Bronchial epithelial cell (primary cell): ENCODE measurements at regions not wholly inside any gene's neighbourhood (a gene's known extent, or its start where the extent isn't known, plus 50 kb on each side); places are given as distances from the start of the nearest gene placed in this dataset.
"Not testable (repeated sequence)": the region's sequence is repeated elsewhere in the genome, so short reads cannot be mapped to it uniquely, and the experiment has no call there.

Experiments used
- DNase-seq: peaks from one replicate; pipeline ENCODE4 v3.0.0-alpha.2; 2010; ENCODE audit warnings: low read depth
- FAIRE-seq: peaks from 2 replicates; lab custom pipeline; 2011; peaks lifted over from hg19 to GRCh38; lab: Jason Lieb, UNC
- H3K27me3 ChIP-seq: 2 replicates; pipeline ENCODE4 v1.5.1; 2011; ENCODE audit warnings: low read length; ENCODE audit not compliant: control insufficient read depth, insufficient read depth
- H3K36me3 ChIP-seq: 2 replicates; pipeline ENCODE4 v1.5.1; 2011; ENCODE audit warnings: low read length; ENCODE audit not compliant: control insufficient read depth, insufficient read depth
- H3K4me3 ChIP-seq: 2 replicates; pipeline ENCODE4 v1.5.1; 2011; ENCODE audit warnings: mild to moderate bottlenecking, low read depth, low read length, control low read depth
- TF ChIP-seq, protein P1 (sequence below): IDR thresholded peaks from 2 replicates; pipeline ENCODE4 v1.5.1; 2011; ENCODE audit warnings: mild to moderate bottlenecking, moderate library complexity, low read length, control low read depth, inconsistent platforms; ENCODE audit not compliant: insufficient read depth, severe bottlenecking

GRCh38 chr6:79369026-79369425 is 134.5 kb upstream of the HMGN3 start:
- H3K27me3 ChIP-seq: no peaks in the 10 kb centered on the region
- no peaks in the 10 kb centered on the region for H3K36me3 ChIP-seq
- TF ChIP-seq, protein P1, sequence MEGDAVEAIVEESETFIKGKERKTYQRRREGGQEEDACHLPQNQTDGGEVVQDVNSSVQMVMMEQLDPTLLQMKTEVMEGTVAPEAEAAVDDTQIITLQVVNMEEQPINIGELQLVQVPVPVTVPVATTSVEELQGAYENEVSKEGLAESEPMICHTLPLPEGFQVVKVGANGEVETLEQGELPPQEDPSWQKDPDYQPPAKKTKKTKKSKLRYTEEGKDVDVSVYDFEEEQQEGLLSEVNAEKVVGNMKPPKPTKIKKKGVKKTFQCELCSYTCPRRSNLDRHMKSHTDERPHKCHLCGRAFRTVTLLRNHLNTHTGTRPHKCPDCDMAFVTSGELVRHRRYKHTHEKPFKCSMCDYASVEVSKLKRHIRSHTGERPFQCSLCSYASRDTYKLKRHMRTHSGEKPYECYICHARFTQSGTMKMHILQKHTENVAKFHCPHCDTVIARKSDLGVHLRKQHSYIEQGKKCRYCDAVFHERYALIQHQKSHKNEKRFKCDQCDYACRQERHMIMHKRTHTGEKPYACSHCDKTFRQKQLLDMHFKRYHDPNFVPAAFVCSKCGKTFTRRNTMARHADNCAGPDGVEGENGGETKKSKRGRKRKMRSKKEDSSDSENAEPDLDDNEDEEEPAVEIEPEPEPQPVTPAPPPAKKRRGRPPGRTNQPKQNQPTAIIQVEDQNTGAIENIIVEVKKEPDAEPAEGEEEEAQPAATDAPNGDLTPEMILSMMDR: no peak
- DNase-seq (no peak), FAIRE-seq (no peak)
- no peak overlapping the region for H3K4me3 ChIP-seq

- H3K36me3 ChIP-seq, H3K4me3 ChIP-seq, FAIRE-seq, H3K27me3 ChIP-seq, DNase-seq: not testable (repeated sequence)
Measured at GRCh38 chr6:79363441-79363840, 129.0 kb upstream of the HMGN3 start.

- FAIRE-seq, H3K36me3 ChIP-seq, H3K27me3 ChIP-seq, H3K4me3 ChIP-seq, DNase-seq: not testable (repeated sequence)
Measured at GRCh38 chr6:79361074-79361473, 126.6 kb upstream of the HMGN3 start.

DNA sequence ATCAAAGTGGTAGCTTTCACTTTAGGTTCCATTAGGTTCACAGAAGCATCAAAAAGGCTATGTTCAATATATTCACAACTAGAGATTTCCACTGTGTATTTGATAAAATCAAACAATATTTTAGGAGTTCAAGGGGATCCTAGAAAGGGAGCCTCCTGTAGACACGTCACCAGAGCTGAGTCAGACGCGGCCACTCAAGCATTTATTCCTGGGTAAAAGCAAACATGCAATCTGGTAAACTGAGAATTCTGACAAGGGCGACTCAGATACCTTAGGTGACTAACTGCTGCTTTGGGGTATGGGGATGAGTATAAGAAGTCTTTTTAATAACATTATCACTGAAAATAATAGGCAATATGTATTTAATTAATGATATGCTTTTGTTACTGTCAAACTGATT is 118.7 kb upstream of the HMGN3 start:
- Histone ChIP-seq H3K36me3 (no peaks in the 10 kb centered on the region), H3K4me3 (no peak overlapping the region), H3K27me3 (no peaks in the 10 kb centered on the region)
- TF ChIP-seq, protein P1: no peak
- FAIRE-seq (no peak), DNase-seq (peak; percentile 63)

- Histone ChIP-seq H3K27me3 (no peaks in the 10 kb centered on the region), H3K4me3 (no peak overlapping the region), H3K36me3 (no peaks in the 10 kb centered on the region)
- DNase-seq: no peak
- FAIRE-seq: no peak
- TF ChIP-seq, protein P1: no peak
Measured at GRCh38 chr6:79338493-79338892, 104.0 kb upstream of the HMGN3 start.

- no peaks in the 10 kb centered on the region for H3K36me3 ChIP-seq
- no peak overlapping the region for H3K4me3 ChIP-seq
- no peaks in the 10 kb centered on the region for H3K27me3 ChIP-seq
- TF ChIP-seq, protein P1: no peak
- DNase-seq (no peak), FAIRE-seq (no peak)
Measured at GRCh38 chr6:79335133-79335674, 100.7 kb upstream of the HMGN3 start.

- FAIRE-seq (no peak), DNase-seq (peak; percentile 83)
- Histone ChIP-seq H3K27me3 (no peaks in the 10 kb centered on the region), H3K4me3 (no peak overlapping the region), H3K36me3 (no peaks in the 10 kb centered on the region)
- TF ChIP-seq, protein P1: no peak
Measured at GRCh38 chr6:79334674-79335073, 100.2 kb upstream of the HMGN3 start.
